ENCODE measurements at regions not wholly inside any gene's neighbourhood (a gene's known extent, or its start where the extent isn't known, plus 50 kb on each side); places are given as distances from the start of the nearest gene placed in this dataset.

- TF ChIP-seq POLR2A (IDR thresholded peaks at IDR 0.05) (no peak), CTCF (IDR thresholded peaks at IDR 0.05) (no peak), POLR2AphosphoS5 (IDR thresholded peaks at IDR 0.05) (no peak), EP300 (IDR thresholded peaks at IDR 0.05) (no peak)
Measured at GRCh38 chr12:85642808-85643207, 193.4 kb downstream of the RASSF9 start.

All from sigmoid colon (tissue), 4 donors.